ENCODE measurements at regions not wholly inside any gene's neighbourhood (a gene's known extent, or its start where the extent isn't known, plus 50 kb on each side); places are given as distances from the start of the nearest gene placed in this dataset.

DNA sequence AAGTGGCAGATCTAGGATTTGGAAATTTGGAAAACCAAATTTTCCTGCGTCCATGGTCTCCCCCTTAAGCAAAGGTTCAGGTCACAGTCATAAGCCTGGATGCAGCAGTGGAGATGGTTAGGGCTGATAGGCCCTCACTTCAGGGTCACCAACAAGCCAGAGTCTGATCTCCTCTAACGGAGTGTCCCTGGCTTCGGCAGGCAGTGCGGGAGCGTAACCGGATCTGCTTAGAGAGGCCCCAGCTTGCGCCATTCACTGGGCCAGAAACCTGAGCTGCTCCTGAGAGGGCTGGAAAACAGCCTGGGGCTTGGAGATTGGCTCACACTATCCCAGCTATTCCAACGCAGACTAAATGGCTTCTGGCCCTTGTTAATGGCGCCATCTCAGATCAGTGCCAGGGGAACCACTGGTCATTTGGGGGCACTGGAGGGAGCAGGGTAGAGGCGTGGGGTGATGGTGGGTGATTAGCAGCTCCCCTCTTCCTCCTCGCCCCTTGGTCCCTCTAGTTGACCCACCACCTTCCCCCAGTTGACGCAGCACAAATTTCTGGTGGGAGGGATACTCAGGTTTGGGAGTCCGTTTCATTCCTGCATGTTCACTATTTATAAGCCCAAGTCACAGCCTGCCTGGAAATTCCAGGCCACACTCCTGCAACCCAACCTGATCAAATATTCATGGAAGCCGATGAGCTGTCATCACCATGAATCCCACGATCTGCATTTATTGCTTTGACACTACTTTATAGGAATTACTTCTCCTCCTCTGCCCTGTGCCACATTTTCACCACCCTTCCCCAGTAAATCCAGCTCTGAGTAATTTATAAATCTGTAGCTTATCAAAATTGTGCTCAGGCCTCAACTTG, 134.6 kb upstream of the CPEB4 start:
- Histone ChIP-seq H3K4me3 (ENCODE audit: low read length) (no peak overlapping the region), H3K9ac (ENCODE audit: low read length) (no peak overlapping the region), H3K27ac (ENCODE audit: low read depth, low read length) (no peak overlapping the region)

GRCh38 chr5:173755319-173755718, 132.8 kb upstream of the CPEB4 start:
- Histone ChIP-seq H3K4me3 (ENCODE audit: low read length) (no peak overlapping the region), H3K4me1 (ENCODE audit: control insufficient read depth, insufficient read depth, low read length) (no peaks in the 10 kb centered on the region), H3K27me3 (ENCODE audit: control insufficient read depth, insufficient read depth, low read length) (no peaks in the 10 kb centered on the region), H3K36me3 (ENCODE audit: control insufficient read depth, insufficient read depth, low read length) (no peaks in the 10 kb centered on the region), H3K27ac (ENCODE audit: low read depth, low read length) (no peak overlapping the region), H3K9ac (ENCODE audit: low read length) (no peak overlapping the region)

More for the DNA sequence above, 134.6 kb upstream of the CPEB4 start:
- Histone ChIP-seq H3K27me3 (ENCODE audit: control insufficient read depth, insufficient read depth, low read length) (no peaks in the 10 kb centered on the region), H3K4me1 (ENCODE audit: control insufficient read depth, insufficient read depth, low read length) (no peaks in the 10 kb centered on the region), H3K36me3 (ENCODE audit: control insufficient read depth, insufficient read depth, low read length) (no peaks in the 10 kb centered on the region)

DNA sequence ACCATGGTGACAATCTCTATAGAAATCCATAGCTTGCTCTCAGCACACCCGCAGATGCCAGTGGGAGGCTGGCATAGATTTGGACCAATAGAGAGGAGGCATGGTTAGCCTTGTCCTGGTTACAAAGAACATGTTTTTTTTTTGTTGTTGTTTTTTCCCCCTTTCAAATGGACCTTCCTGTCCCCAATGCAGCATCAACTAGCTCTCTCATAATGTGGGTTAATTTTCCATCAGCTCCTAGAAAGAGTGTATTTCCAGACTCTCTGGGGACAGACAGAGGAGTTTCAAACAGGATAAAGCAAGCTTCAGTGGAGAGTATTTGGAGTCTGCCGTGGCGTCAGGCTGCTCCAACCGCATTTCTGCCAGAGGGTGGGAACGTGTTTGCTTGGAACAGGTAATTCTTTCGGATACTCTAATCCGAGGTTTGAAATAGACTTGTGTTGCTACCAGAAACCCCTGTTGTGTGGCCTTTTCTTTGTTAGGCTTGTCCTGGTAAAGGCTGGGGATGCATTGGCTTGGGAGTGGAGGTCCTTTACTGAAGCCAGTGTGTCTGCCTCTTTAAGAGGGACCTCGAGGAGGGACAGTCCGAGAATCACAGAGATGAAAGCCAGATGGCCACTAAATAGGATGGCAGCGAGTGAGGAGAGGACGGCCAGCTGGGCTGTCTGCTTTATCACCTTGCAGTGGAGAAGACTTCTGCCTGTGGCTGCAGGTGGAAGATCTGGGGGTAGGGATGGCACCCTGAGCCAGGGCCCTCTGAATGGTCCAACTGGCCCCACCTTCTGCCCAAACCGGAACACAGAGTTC, 130.5 kb upstream of the CPEB4 start:
- Histone ChIP-seq H3K4me1 (ENCODE audit: control insufficient read depth, insufficient read depth, low read length) (no peaks in the 10 kb centered on the region), H3K36me3 (ENCODE audit: control insufficient read depth, insufficient read depth, low read length) (no peaks in the 10 kb centered on the region), H3K27ac (ENCODE audit: low read depth, low read length) (no peak overlapping the region), H3K9ac (ENCODE audit: low read length) (no peak overlapping the region), H3K4me3 (ENCODE audit: low read length) (no peak overlapping the region), H3K27me3 (ENCODE audit: control insufficient read depth, insufficient read depth, low read length) (no peaks in the 10 kb centered on the region)

DNA sequence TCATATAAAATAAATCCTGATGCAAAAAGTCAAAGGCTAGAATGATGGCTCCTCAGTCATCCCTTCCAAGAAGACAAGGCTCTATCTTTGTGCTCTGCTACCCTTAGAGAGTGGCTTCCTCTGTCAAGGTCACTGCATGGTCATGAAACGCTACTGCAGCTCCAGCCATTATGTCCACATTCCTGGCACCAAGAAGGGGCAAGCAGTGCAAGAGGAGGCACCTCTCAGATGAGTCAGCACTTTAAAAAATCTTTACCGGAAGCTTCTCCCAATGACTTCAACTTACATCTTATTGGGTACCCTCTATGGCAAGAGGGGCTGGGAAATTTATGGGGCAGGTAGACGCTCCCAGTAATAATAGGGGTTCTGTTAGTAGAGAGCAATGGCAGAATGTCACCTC, 129.5 kb upstream of the CPEB4 start:
- Histone ChIP-seq H3K27me3 (ENCODE audit: control insufficient read depth, insufficient read depth, low read length) (no peaks in the 10 kb centered on the region), H3K27ac (ENCODE audit: low read depth, low read length) (no peak overlapping the region), H3K4me3 (ENCODE audit: low read length) (no peak overlapping the region), H3K36me3 (ENCODE audit: control insufficient read depth, insufficient read depth, low read length) (no peaks in the 10 kb centered on the region), H3K4me1 (ENCODE audit: control insufficient read depth, insufficient read depth, low read length) (no peaks in the 10 kb centered on the region), H3K9ac (ENCODE audit: low read length) (no peak overlapping the region)

- H3K27ac ChIP-seq (ENCODE audit: low read depth, low read length) = no peak overlapping the region
- H3K9ac ChIP-seq (ENCODE audit: low read length) = no peak overlapping the region
- H3K4me1 ChIP-seq (ENCODE audit: control insufficient read depth, insufficient read depth, low read length) = no peaks in the 10 kb centered on the region
Measured at GRCh38 chr5:173759691-173760090, 128.5 kb upstream of the CPEB4 start.

GRCh38 chr5:173760461-173761177, 127.5 kb upstream of the CPEB4 start:
- H3K27ac ChIP-seq (ENCODE audit: low read depth, low read length) = no peak overlapping the region
- no peaks in the 10 kb centered on the region for H3K4me1 ChIP-seq (ENCODE audit: control insufficient read depth, insufficient read depth, low read length)
- no peaks in the 10 kb centered on the region for H3K27me3 ChIP-seq (ENCODE audit: control insufficient read depth, insufficient read depth, low read length)
- no peak overlapping the region for H3K9ac ChIP-seq (ENCODE audit: low read length)
- H3K36me3 ChIP-seq (ENCODE audit: control insufficient read depth, insufficient read depth, low read length) = no peaks in the 10 kb centered on the region
- H3K4me3 ChIP-seq (ENCODE audit: low read length) = no peak overlapping the region

More at GRCh38 chr5:173759691-173760090, 128.5 kb upstream of the CPEB4 start:
- Histone ChIP-seq H3K27me3 (ENCODE audit: control insufficient read depth, insufficient read depth, low read length) (no peaks in the 10 kb centered on the region), H3K4me3 (ENCODE audit: low read length) (no peak overlapping the region), H3K36me3 (ENCODE audit: control insufficient read depth, insufficient read depth, low read length) (no peaks in the 10 kb centered on the region)

DNA sequence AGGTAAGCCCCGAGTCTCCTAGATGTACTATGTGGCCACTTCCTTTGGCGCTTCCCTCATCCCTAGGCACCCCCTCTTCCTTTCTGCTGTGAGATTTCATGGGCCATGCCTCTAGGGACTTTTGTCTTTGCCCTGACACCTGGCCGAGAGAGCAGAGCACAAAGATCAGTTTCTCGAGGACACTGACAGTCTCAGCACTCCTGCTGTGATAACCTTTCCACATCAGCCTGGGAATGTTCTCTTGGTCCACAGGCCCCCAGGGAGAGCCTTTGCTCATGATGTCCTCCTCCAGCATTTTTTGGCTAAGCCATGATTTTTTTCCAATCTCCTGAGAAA, 127.0 kb upstream of the CPEB4 start:
- Histone ChIP-seq H3K4me3 (ENCODE audit: low read length) (no peak overlapping the region), H3K9ac (ENCODE audit: low read length) (no peak overlapping the region), H3K36me3 (ENCODE audit: control insufficient read depth, insufficient read depth, low read length) (no peaks in the 10 kb centered on the region), H3K27me3 (ENCODE audit: control insufficient read depth, insufficient read depth, low read length) (no peaks in the 10 kb centered on the region), H3K27ac (ENCODE audit: low read depth, low read length) (no peak overlapping the region), H3K4me1 (ENCODE audit: control insufficient read depth, insufficient read depth, low read length) (no peaks in the 10 kb centered on the region)

DNA sequence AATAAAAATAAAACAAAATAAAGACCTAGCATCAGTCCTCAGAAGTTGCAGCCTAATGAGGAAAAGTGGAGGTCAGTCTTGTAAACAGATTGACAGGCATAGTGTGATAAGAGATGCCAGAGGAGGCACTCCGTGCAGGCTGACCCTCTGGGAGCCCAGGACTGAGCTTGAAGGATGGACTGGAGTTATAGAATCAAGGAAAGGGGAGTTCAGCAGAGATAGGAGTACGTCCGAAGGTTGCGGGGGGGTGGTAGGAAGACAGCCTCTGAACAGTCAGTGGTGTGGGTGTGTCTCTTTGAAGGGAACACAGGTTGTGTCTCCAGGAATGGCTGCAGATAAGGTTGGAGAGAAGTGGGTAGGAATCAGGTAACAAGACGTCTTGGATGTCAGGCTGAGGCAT, 126.1 kb upstream of the CPEB4 start:
- Histone ChIP-seq H3K9ac (ENCODE audit: low read length) (no peak overlapping the region), H3K36me3 (ENCODE audit: control insufficient read depth, insufficient read depth, low read length) (no peaks in the 10 kb centered on the region), H3K4me3 (ENCODE audit: low read length) (no peak overlapping the region), H3K27ac (ENCODE audit: low read depth, low read length) (no peak overlapping the region), H3K4me1 (ENCODE audit: control insufficient read depth, insufficient read depth, low read length) (no peaks in the 10 kb centered on the region), H3K27me3 (ENCODE audit: control insufficient read depth, insufficient read depth, low read length) (no peaks in the 10 kb centered on the region)

GRCh38 chr5:173762930-173763329, 125.2 kb upstream of the CPEB4 start:
- Histone ChIP-seq H3K36me3 (ENCODE audit: control insufficient read depth, insufficient read depth, low read length) (no peaks in the 10 kb centered on the region), H3K9ac (ENCODE audit: low read length) (no peak overlapping the region), H3K27me3 (ENCODE audit: control insufficient read depth, insufficient read depth, low read length) (no peaks in the 10 kb centered on the region), H3K4me3 (ENCODE audit: low read length) (no peak overlapping the region), H3K27ac (ENCODE audit: low read depth, low read length) (no peak overlapping the region), H3K4me1 (ENCODE audit: control insufficient read depth, insufficient read depth, low read length) (no peaks in the 10 kb centered on the region)

GRCh38 chr5:173763410-173763809, 124.7 kb upstream of the CPEB4 start:
- no peak overlapping the region for H3K9ac ChIP-seq (ENCODE audit: low read length)
- H3K36me3 ChIP-seq (ENCODE audit: control insufficient read depth, insufficient read depth, low read length) = no peaks in the 10 kb centered on the region
- H3K27me3 ChIP-seq (ENCODE audit: control insufficient read depth, insufficient read depth, low read length) = no peaks in the 10 kb centered on the region
- no peaks in the 10 kb centered on the region for H3K4me1 ChIP-seq (ENCODE audit: control insufficient read depth, insufficient read depth, low read length)
- H3K27ac ChIP-seq (ENCODE audit: low read depth, low read length) = no peak overlapping the region
- H3K4me3 ChIP-seq (ENCODE audit: low read length) = no peak overlapping the region

DNA sequence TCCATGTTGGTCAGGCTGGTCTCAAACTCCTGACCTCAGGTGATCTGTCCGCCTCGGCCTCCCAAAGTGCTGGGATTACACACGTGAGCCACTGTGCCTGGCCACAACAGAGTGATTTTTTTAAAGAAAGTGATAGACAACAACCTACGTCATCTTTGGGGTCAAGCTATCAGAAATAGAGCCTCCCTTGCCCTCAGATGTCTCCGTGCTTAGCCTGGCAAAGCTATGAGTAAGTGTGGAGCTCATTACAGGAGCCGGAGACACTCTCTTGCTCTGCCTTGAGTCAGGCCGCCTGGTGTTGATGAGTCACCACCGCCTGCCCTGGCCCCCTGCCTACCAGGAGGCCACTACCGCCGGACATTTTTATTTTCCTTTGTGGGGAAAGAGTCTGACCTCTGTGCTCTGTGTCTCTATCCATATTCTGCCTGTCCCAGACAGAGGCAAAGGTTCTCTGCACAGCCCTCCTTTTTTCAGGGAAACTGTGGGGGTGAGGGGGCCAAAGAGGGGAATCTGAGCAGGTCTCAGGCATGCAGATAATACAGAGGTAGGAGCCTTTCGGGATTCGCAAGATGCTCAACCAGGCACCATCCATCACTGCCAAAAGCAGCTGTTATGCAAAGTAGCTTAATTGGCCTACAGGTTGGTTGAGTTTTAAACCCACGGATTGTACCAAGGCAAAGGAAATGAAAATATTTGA, 123.7 kb upstream of the CPEB4 start:
- H3K36me3 ChIP-seq (ENCODE audit: control insufficient read depth, insufficient read depth, low read length) = no peaks in the 10 kb centered on the region
- no peaks in the 10 kb centered on the region for H3K27me3 ChIP-seq (ENCODE audit: control insufficient read depth, insufficient read depth, low read length)
- no peak overlapping the region for H3K27ac ChIP-seq (ENCODE audit: low read depth, low read length)
- H3K4me1 ChIP-seq (ENCODE audit: control insufficient read depth, insufficient read depth, low read length) = no peaks in the 10 kb centered on the region
- H3K9ac ChIP-seq (ENCODE audit: low read length) = no peak overlapping the region
- H3K4me3 ChIP-seq (ENCODE audit: low read length) = no peak overlapping the region
